ENCODE measurements at regions not wholly inside any gene's neighbourhood (a gene's known extent, or its start where the extent isn't known, plus 50 kb on each side); places are given as distances from the start of the nearest gene placed in this dataset.
"Not testable (repeated sequence)": the region's sequence is repeated elsewhere in the genome, so short reads cannot be mapped to it uniquely, and the experiment has no call there.

- Mint-ChIP-seq H3K9me3 (peaks cover 35% of the 10 kb centered on the region), H3K27me3 (ENCODE audit: low read depth) (no peaks in the 10 kb centered on the region), H3K27ac (no peak overlapping the region), H3K36me3 (ENCODE audit: low read depth) (no peaks in the 10 kb centered on the region), H3K4me1 (ENCODE audit: low read depth) (no peaks in the 10 kb centered on the region), H3K4me3 (no peak overlapping the region)
Measured at GRCh38 chr16:59993101-59993500, 1259.0 kb upstream of the GOT2 start.

DNA sequence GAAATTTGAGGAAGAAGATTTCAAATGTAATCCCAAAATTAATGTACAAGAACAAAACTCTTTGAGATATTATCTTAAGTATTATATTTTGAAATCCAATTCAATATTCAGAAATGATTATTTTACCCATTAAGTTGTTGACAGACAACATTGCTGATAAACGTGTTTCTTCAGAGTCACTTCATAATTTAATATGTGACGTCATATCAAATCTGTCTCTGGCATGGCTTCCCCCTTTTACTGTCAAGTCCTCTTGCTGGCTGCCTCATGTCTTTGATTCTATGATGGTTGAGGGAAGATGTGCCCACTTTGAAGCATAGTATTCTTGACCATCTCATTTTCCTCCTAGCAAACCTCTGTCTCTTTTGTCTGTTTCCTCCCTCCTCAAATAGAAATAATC, 1257.1 kb upstream of the GOT2 start:
- H3K27ac Mint-ChIP-seq, result no peak overlapping the region
- peaks cover 38% of the 10 kb centered on the region for H3K9me3 Mint-ChIP-seq
- H3K4me3 Mint-ChIP-seq, result no peak overlapping the region
- no peaks in the 10 kb centered on the region for H3K4me1 Mint-ChIP-seq (ENCODE audit: low read depth)
- H3K36me3 Mint-ChIP-seq (ENCODE audit: low read depth), result no peaks in the 10 kb centered on the region
- H3K27me3 Mint-ChIP-seq (ENCODE audit: low read depth), result no peaks in the 10 kb centered on the region

GRCh38 chr16:59988591-59988990, 1254.5 kb upstream of the GOT2 start:
- no peak overlapping the region for H3K4me3 Mint-ChIP-seq
- H3K36me3 Mint-ChIP-seq (ENCODE audit: low read depth), result no peaks in the 10 kb centered on the region
- H3K27ac Mint-ChIP-seq, result no peak overlapping the region
- H3K4me1 Mint-ChIP-seq (ENCODE audit: low read depth), result no peaks in the 10 kb centered on the region
- H3K27me3 Mint-ChIP-seq (ENCODE audit: low read depth), result no peaks in the 10 kb centered on the region
- H3K9me3 Mint-ChIP-seq, result peaks cover 42% of the 10 kb centered on the region

DNA sequence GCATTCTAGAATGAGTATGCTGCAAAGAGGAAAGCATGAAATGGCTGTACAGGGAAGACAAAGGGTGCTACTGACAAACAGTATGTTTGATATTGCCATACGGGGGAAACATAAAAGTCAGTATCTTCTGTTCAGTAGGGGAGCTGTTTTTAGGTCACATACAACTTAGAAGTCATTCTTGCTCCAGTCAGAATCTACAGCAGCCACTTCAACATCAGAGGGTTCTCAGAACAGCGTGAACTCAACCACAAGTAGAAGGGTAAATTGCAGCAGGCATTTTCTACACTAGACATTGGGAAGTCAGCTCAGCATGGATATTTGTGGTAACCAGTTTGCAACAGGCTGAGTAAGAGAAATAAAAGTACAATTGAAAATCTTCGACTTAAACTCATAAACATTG, 1241.8 kb upstream of the GOT2 start:
- Mint-ChIP-seq H3K9me3 (peaks cover 16% of the 10 kb centered on the region), H3K4me3 (no peak overlapping the region), H3K36me3 (ENCODE audit: low read depth) (no peaks in the 10 kb centered on the region), H3K4me1 (ENCODE audit: low read depth) (no peaks in the 10 kb centered on the region), H3K27me3 (ENCODE audit: low read depth) (no peaks in the 10 kb centered on the region), H3K27ac (no peak overlapping the region)

DNA sequence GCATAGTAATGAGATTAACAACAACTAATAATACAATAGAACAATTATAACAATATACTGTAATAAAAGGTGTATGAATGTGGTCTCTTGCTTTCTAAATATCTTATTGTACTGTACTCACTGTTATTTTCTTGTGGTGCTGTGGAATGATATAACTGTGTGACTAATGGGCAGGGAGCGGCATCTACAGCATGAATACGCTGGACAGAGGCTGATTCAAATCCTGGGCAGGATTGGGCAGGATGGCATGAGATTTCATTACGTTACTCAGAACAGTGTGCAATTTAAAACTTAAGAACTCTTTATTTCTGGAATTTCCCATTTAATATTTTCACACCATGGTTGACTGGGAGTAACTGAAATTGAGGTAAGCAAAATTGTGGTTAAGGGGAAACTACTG, 1239.8 kb upstream of the GOT2 start:
- Mint-ChIP-seq H3K4me1 (ENCODE audit: low read depth) (no peaks in the 10 kb centered on the region), H3K9me3 (peaks cover 22% of the 10 kb centered on the region), H3K27ac (no peak overlapping the region), H3K27me3 (ENCODE audit: low read depth) (no peaks in the 10 kb centered on the region), H3K36me3 (ENCODE audit: low read depth) (no peaks in the 10 kb centered on the region), H3K4me3 (no peak overlapping the region)

GRCh38 chr16:59971264-59971663, 1237.1 kb upstream of the GOT2 start:
- no peak overlapping the region for H3K4me3 Mint-ChIP-seq
- no peaks in the 10 kb centered on the region for H3K36me3 Mint-ChIP-seq (ENCODE audit: low read depth)
- H3K9me3 Mint-ChIP-seq, result peaks cover 24% of the 10 kb centered on the region
- no peaks in the 10 kb centered on the region for H3K4me1 Mint-ChIP-seq (ENCODE audit: low read depth)
- H3K27ac Mint-ChIP-seq, result no peak overlapping the region
- H3K27me3 Mint-ChIP-seq (ENCODE audit: low read depth), result no peaks in the 10 kb centered on the region

- H3K9me3 Mint-ChIP-seq, result peaks cover 20% of the 10 kb centered on the region
Measured at GRCh38 chr16:59964232-59964924, 1230.3 kb upstream of the GOT2 start.

GRCh38 chr16:59959311-59959710, 1225.2 kb upstream of the GOT2 start:
- Mint-ChIP-seq H3K27ac (no peak overlapping the region), H3K4me1 (ENCODE audit: low read depth) (no peaks in the 10 kb centered on the region), H3K9me3 (peaks cover 20% of the 10 kb centered on the region), H3K4me3 (no peak overlapping the region), H3K36me3 (ENCODE audit: low read depth) (no peaks in the 10 kb centered on the region), H3K27me3 (ENCODE audit: low read depth) (no peaks in the 10 kb centered on the region)

More at GRCh38 chr16:59964232-59964924, 1230.3 kb upstream of the GOT2 start:
- Mint-ChIP-seq H3K4me1 (ENCODE audit: low read depth) (no peaks in the 10 kb centered on the region), H3K27ac (no peak overlapping the region), H3K36me3 (ENCODE audit: low read depth) (no peaks in the 10 kb centered on the region), H3K27me3 (ENCODE audit: low read depth) (no peaks in the 10 kb centered on the region), H3K4me3 (no peak overlapping the region)

DNA sequence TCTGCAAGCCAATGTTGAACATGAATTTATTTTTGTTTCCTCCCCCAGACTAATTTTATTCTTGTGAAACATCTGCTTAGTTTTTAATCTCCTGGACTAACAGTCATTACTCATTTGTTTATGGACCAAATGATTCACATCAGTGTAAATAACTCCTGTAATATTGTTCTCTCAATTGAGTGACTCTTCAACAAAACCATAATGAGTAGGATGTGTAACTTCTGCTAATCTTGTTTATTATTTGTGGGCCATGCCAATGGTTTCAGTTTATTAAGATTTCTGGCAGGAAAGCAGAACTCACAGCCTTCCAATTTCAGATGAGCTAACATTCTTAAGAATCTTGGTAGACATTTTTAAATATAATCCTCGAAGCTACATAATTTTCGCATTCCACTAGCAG, 1216.3 kb upstream of the GOT2 start:
- no peak overlapping the region for H3K4me3 Mint-ChIP-seq
- no peaks in the 10 kb centered on the region for H3K36me3 Mint-ChIP-seq (ENCODE audit: low read depth)
- no peaks in the 10 kb centered on the region for H3K27me3 Mint-ChIP-seq (ENCODE audit: low read depth)
- no peak overlapping the region for H3K27ac Mint-ChIP-seq
- H3K9me3 Mint-ChIP-seq, result peaks cover 18% of the 10 kb centered on the region
- no peaks in the 10 kb centered on the region for H3K4me1 Mint-ChIP-seq (ENCODE audit: low read depth)

GRCh38 chr16:59944041-59944440, 1209.9 kb upstream of the GOT2 start:
- H3K36me3 Mint-ChIP-seq (ENCODE audit: low read depth); H3K27me3 Mint-ChIP-seq (ENCODE audit: low read depth); H3K4me1 Mint-ChIP-seq (ENCODE audit: low read depth); H3K4me3 Mint-ChIP-seq; H3K27ac Mint-ChIP-seq: not testable (repeated sequence)
- H3K9me3 Mint-ChIP-seq, result peaks cover 11% of the 10 kb centered on the region

DNA sequence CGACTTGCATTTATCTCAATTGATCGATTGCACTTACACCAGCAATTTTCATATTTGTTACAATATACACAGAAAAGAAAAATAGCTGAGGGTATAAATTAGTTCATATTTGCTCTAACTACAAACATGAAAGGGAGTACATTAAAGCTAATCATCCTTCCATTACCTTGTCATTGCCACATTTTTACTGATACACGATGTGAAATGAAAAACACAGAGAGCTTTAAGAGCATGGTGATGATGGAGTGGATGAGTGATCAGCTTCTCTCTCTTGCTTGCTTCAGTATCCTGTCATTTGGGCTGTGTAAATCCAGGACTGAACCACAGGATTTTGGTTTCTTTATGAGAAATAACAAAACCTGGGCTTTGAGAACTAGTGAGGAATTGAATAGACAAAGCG, 1207.5 kb upstream of the GOT2 start:
- H3K27ac Mint-ChIP-seq, result no peak overlapping the region
- H3K27me3 Mint-ChIP-seq (ENCODE audit: low read depth), result no peaks in the 10 kb centered on the region
- no peak overlapping the region for H3K4me3 Mint-ChIP-seq
- H3K9me3 Mint-ChIP-seq, result peaks cover 4% of the 10 kb centered on the region
- H3K36me3 Mint-ChIP-seq (ENCODE audit: low read depth), result no peaks in the 10 kb centered on the region
- H3K4me1 Mint-ChIP-seq (ENCODE audit: low read depth), result no peaks in the 10 kb centered on the region

DNA sequence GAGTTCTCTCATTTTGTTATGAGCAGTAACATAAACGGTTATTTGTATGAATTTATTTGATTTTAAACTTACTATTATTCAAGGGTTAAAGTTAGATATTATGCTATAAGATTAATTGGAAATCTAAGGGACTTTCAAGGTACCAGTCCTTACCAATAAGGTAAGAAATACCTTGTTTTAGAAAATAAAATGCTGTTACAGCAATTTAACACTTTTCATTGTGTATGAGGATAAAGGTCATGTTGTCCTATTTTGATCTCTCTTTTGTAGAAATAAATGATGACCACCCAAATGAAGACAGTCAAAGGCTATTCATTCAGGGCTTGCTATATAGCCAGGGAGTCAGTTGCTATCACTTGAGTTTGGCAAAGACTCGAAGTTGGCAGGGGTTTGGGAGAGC, 1185.9 kb upstream of the GOT2 start:
- Mint-ChIP-seq H3K4me3 (no peak overlapping the region), H3K9me3 (peaks cover 19% of the 10 kb centered on the region), H3K4me1 (ENCODE audit: low read depth) (no peaks in the 10 kb centered on the region), H3K36me3 (ENCODE audit: low read depth) (no peaks in the 10 kb centered on the region), H3K27ac (no peak overlapping the region), H3K27me3 (ENCODE audit: low read depth) (no peaks in the 10 kb centered on the region)

GRCh38 chr16:59913666-59914065, 1179.5 kb upstream of the GOT2 start:
- Mint-ChIP-seq H3K27me3 (ENCODE audit: low read depth) (no peaks in the 10 kb centered on the region), H3K9me3 (peaks cover 14% of the 10 kb centered on the region), H3K4me3 (no peak overlapping the region), H3K27ac (no peak overlapping the region), H3K36me3 (ENCODE audit: low read depth) (no peaks in the 10 kb centered on the region), H3K4me1 (ENCODE audit: low read depth) (no peaks in the 10 kb centered on the region)

- Mint-ChIP-seq H3K27me3 (ENCODE audit: low read depth) (no peaks in the 10 kb centered on the region), H3K36me3 (ENCODE audit: low read depth) (no peaks in the 10 kb centered on the region), H3K27ac (no peak overlapping the region), H3K4me1 (ENCODE audit: low read depth) (no peaks in the 10 kb centered on the region), H3K4me3 (no peak overlapping the region), H3K9me3 (peaks cover 8% of the 10 kb centered on the region)
Measured at GRCh38 chr16:59909262-59909661, 1175.1 kb upstream of the GOT2 start.

DNA sequence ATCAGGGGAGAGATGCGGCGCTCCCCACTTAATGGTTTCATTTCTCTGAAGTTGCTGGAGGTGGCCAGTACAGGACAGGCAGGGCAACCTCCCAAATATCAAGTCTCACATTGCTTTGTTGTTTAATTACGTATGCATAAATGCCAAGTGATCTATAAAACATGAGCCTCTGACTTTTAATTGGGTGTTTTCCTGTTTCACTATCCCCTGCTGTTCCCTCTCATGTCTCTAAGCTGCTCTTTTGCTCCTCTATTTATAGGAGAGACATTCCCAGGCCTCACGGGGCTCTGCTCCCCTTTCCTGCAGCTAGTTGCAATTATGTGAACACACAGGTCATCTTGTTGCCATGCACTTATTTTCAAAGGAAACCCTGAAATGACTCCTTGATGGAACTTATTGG, 1173.5 kb upstream of the GOT2 start:
- H3K27ac Mint-ChIP-seq, result no peak overlapping the region
- no peaks in the 10 kb centered on the region for H3K4me1 Mint-ChIP-seq (ENCODE audit: low read depth)
- no peak overlapping the region for H3K4me3 Mint-ChIP-seq
- no peaks in the 10 kb centered on the region for H3K27me3 Mint-ChIP-seq (ENCODE audit: low read depth)
- no peaks in the 10 kb centered on the region for H3K36me3 Mint-ChIP-seq (ENCODE audit: low read depth)
- peaks cover 6% of the 10 kb centered on the region for H3K9me3 Mint-ChIP-seq

- Mint-ChIP-seq H3K36me3 (ENCODE audit: low read depth) (no peaks in the 10 kb centered on the region), H3K9me3 (no peaks in the 10 kb centered on the region), H3K4me3 (no peak overlapping the region), H3K27ac (no peak overlapping the region), H3K4me1 (ENCODE audit: low read depth) (no peaks in the 10 kb centered on the region), H3K27me3 (ENCODE audit: low read depth) (no peaks in the 10 kb centered on the region)
Measured at GRCh38 chr16:59905606-59906005, 1171.5 kb upstream of the GOT2 start.

Data from T-helper 1 cell treated with Interleukin-12 subunit alpha and Interleukin-12 subunit beta and Interleukin-4 antibody, amounts not matched to agents 30 μg/mL and 1 μg/mL, for 36 hours (primary cell).